GM18870 (cell line): ENCODE measurements at regions not wholly inside any gene's neighbourhood (a gene's known extent, or its start where the extent isn't known, plus 50 kb on each side); places are given as distances from the start of the nearest gene placed in this dataset.

ENCODE experiments used
- ATAC-seq: cut with Tn5 transposase; IDR thresholded peaks from one replicate; pipeline ENCODE4 v1.9.1; 2021; ENCODE audit warnings: moderate library complexity; ENCODE audit not compliant: unreplicated experiment

DNA sequence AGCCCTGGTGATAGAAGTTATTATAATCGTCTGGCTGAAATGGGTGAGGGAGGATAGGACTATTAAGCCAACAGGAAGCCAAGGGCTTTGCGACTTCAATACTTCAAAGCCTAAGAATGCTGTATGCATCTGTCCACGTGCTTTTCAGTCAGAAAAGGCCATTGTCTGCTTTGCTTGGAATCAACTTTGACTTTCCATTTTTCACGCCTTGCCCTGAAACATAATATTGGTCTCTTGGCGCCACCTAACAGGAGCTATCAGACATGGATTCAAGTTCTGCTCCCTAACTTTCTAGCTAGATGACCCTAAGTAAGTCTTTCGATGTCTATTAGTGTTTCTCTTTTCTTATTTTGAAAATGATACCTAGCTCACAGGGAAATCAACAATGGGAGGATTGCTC, 572.6 kb downstream of the TLR4 start:
- no peak for ATAC-seq

- ATAC-seq, result no peak
These were observed 577.6 kb downstream of the TLR4 start for GRCh38 chr9:118281772-118282171.

DNA sequence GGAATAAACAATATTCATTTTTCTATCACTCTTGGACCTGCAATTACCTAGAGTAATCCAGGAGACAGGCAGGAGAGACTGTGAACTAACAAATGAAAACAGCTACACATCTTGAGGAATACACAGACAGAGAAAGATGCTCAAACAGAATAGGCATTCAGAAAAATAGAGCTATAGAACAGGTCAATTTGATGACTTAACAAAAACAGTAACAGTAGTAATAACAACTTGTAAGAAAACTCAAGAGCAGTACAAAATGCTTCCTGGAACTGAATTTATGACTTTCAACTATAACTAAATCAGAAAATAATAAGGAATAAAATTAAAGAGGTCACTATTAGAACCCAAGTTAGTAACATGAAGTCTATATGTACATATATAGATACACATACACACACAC, 579.3 kb downstream of the TLR4 start:
- no peak for ATAC-seq

GRCh38 chr9:118290116-118290515, 585.9 kb downstream of the TLR4 start:
- ATAC-seq, result no peak

DNA sequence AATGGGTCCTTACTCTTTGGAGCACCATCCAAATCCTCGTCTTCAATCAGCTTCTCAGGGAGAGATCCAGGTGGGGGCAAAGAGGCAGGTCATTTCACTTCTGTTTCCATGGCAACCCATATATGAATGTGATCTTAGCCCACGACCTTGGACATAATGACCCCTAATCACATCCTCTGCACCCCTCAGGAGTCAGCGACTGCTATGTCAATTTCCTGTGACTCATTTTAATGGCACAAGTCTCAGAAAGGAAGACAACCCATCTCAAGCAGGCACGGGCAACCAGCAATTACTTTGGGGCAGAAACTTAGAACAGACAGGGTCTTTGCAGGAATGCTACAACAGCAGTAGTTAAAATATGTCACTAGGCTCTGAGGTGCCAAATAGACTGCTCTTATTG, 591.2 kb downstream of the TLR4 start:
- no peak for ATAC-seq

DNA sequence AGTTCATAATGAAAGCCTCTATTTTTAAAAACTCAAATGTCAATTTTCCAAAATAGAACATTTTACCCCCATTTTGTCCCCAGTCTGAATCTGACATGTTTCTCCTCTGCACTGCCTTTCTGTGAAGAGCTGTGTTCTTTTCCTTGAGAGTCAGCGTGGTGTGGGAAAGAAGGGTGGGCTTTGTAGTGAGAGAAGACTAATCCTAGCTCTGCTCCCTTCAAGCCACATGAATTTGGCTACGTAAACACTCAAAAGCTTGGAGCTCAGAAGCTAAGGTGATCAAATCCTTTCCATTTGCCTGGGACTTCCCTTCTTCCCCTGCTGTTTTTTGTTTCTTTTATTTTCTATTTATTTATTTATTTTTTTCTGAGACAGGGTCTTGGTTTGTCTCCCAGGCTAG, 598.5 kb downstream of the TLR4 start:
- ATAC-seq, result no peak

- no peak for ATAC-seq
These were observed 599.0 kb downstream of the TLR4 start for GRCh38 chr9:118303216-118303615.

GRCh38 chr9:118305331-118305730, 601.1 kb downstream of the TLR4 start:
- no peak for ATAC-seq

DNA sequence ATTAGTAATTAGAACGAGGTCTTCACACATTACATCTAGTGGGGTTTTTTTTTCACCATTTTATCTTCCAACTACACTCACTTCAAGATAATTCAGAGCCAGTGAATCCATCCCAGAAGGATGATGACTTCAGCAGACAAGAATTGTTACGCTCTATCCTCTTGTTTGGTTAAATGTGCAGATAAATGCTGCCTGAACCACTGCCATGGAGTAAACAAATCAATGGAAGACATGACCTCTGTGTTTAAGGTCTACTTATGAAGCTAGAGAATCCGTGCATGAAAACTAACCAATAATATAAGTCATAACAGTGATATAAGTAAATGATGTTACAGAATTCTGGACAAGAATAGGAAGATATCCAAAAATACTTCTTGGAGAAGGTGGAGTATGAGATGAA, 602.6 kb downstream of the TLR4 start:
- ATAC-seq, result no peak

GRCh38 chr9:118313965-118314364, 609.8 kb downstream of the TLR4 start:
- ATAC-seq, result no peak

DNA sequence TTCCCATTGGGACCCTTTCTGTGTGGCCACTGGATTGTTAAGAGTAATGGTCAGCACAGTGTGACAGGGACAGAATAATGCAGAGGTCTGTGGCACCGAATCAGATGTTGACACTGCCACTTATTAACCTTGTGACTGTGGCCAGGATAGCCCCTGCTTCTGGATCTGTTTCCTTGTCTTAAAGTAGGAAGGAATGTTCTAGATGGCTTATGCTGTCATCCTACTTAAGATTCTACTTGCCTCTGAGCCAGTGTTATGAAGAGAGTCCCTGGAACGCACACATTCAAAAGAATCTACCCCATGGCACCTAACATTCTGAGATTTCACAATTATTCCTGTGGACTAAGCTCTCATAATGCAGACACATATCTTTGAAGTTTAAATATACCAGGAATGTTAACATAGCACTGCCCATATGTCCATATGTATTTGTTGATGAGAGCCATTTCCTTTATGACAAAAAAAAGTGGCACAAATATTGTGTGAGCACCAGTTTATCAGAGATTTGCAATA, 612.7 kb downstream of the TLR4 start:
- ATAC-seq, result no peak

DNA sequence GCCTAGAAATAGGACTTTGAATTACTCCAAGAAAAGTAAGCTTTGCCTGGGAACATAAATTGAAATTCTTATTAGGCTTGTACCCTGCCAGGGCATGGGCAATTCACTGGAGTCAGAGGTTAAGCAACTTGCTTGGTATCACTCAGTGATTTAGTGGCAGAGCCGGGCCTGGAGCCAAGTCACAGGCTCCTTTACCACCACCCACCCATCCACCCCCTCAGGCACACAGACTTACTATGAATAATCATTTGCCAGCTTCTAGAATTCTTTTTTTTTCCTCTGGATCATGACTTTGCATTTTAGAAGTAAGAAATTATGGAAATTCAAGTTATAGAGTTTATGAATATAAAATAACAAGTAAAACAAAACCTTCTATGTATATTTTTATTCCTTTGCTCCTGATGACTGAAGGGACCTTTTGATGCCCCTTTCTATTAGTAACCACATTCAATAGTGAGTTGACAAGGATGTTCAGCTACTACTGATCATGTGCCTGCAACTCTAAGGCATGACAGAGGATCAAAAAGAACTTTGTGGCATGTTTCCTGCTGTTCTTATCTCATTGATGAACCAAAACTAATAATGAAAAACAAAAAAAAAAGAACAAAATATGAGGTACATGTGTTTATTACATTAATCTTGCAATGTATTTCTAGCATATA, 614.7 kb downstream of the TLR4 start:
- no peak for ATAC-seq

- ATAC-seq, result no peak
These were observed 617.6 kb downstream of the TLR4 start for GRCh38 chr9:118321788-118322187.

GRCh38 chr9:118324706-118325105, 620.5 kb downstream of the TLR4 start:
- no peak for ATAC-seq

DNA sequence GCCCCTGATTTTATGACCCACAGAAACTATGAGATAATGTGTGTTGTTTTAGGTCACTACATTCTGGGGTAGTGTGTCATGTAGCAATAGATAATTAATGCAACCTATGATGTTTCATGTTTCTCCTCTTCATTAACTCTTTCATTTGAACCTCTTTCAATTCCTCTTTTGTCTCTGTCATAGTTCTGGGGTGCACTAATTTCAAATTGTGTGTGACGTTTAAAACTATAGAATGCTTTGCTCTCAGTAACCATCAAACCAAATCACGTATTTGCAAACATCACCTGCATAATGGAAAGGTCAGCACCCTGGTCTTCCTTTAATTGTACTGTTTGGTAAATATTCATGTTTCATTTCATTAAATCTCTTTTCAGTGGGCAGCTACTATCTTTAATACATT, 621.6 kb downstream of the TLR4 start:
- no peak for ATAC-seq

- no peak for ATAC-seq
These were observed 622.1 kb downstream of the TLR4 start for GRCh38 chr9:118326326-118326725.

GRCh38 chr9:118330191-118330986, 626.2 kb downstream of the TLR4 start:
- no peak for ATAC-seq

DNA sequence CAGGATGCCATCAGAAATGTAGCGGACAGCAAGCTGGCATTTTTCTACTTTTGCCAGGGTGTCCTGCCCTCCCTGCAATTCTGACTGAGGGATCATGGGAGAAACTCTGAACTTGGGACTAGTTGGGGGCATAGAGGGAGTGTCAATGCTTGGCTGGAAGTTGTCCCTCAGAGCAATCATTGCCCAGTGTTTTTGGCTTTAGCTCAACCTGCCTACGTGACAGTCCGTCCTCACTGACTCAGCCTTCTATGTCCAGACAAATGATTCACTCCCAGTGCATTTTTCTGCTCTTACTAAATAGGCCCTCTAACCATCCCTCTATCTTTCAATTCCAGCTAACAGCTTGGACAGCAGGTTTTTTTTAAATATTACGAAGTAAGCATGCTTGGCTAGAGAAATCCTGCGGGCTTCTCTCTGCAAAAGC, 627.4 kb downstream of the TLR4 start:
- no peak for ATAC-seq

DNA sequence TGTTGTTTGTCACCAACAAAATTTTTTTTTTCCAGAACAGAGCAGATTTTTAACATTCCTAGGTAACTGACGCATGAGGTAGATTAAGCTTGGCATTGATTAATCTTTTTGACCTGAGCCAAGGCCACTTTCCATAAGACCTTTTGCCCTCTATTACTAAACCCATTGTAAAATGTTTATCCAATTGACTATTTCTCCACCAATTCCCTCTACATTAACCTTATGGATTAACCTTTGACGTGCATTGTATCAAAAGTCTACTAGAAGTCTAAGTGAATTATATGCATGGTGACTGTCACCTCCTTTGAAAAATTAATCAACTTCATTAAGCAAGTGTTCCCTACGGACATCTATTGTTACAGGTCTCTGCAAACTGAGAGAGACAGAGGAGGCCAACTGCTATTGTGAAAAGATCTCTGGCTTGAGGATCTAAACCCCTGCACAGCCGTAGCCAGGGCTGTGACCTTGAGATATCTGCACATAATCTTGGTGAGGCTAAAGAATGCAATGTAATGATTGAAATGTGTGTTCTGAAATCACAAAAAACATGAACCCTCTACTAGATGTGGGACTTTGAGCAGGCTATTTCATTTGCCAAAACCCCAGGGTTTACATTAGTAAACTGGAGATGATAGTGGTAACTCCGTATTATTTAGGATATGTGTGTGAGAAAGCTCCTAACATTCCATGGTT, 632.2 kb downstream of the TLR4 start:
- no peak for ATAC-seq

- ATAC-seq, result no peak
These were observed 632.7 kb downstream of the TLR4 start for GRCh38 chr9:118336943-118337330.

DNA sequence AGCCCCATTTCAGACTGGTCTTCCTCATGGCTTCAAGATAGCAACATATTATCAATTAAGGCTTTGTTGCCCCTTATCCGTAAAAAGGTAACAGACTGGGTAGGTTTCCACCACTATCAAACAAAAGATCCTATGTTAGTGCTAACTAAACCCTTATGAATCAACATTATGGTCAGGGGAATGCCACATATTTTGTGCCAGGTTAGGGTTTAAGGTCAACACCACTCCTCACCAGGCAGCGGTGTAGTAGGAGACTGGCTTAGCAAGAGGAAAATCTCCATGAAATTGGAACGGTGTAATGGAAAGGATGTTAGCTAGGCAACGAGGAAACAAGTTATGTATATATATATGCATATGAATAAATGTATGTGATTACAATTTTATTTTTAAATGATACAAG, 655.8 kb downstream of the TLR4 start:
- no peak for ATAC-seq

GRCh38 chr9:118362123-118362522, 657.9 kb downstream of the TLR4 start:
- ATAC-seq, result no peak
